RKO (cell line): ENCODE measurements at regions not wholly inside any gene's neighbourhood (a gene's known extent, or its start where the extent isn't known, plus 50 kb on each side); places are given as distances from the start of the nearest gene placed in this dataset.

Experiments
- DNase-seq: peaks from one replicate; pipeline ENCODE4 v3.0.0-alpha.2; 2016; ENCODE audit warnings: low spot score

GRCh38 chr4:144302704-144303536 lies 162.4 kb upstream of the GYPA start:
- DNase-seq: no peak

- DNase-seq: no peak
Measured at GRCh38 chr4:144304025-144304424, 163.5 kb upstream of the GYPA start.

- no peak for DNase-seq
Measured at GRCh38 chr4:144310535-144310934, 170.0 kb upstream of the GYPA start.

- DNase-seq: no peak
Measured at GRCh38 chr4:144313370-144313769, 172.9 kb upstream of the GYPA start.

GRCh38 chr4:144316869-144317268 lies 176.4 kb upstream of the GYPA start:
- no peak for DNase-seq

GRCh38 chr4:144318797-144319196 lies 178.3 kb upstream of the GYPA start:
- no peak for DNase-seq

GRCh38 chr4:144336633-144337032 lies 196.1 kb upstream of the GYPA start:
- no peak for DNase-seq

GRCh38 chr4:144338148-144338547 lies 197.6 kb upstream of the GYPA start:
- no peak for DNase-seq

- no peak for DNase-seq
Measured at GRCh38 chr4:144338834-144339233, 198.3 kb upstream of the GYPA start.

- DNase-seq: no peak
Measured at GRCh38 chr4:144340931-144341330, 200.4 kb upstream of the GYPA start.

GRCh38 chr4:144342949-144343760 lies 202.6 kb upstream of the GYPA start:
- no peak for DNase-seq

- no peak for DNase-seq
Measured at GRCh38 chr4:144347121-144347520, 206.6 kb upstream of the GYPA start.

- DNase-seq: no peak
Measured at GRCh38 chr4:144350706-144351105, 210.2 kb upstream of the GYPA start.

GRCh38 chr4:144351306-144351705 lies 210.8 kb upstream of the GYPA start:
- no peak for DNase-seq

- DNase-seq: no peak
Measured at GRCh38 chr4:144353292-144353691, 212.8 kb upstream of the GYPA start.

GRCh38 chr4:144355811-144356757 lies 215.6 kb upstream of the GYPA start:
- peak; percentile 74 for DNase-seq

- no peak for DNase-seq
Measured at GRCh38 chr4:144356941-144357381, 216.4 kb upstream of the GYPA start.

- DNase-seq: no peak
Measured at GRCh38 chr4:144357975-144358374, 217.5 kb upstream of the GYPA start.

GRCh38 chr4:144360146-144360793 lies 219.8 kb upstream of the GYPA start:
- no peak for DNase-seq

GRCh38 chr4:144362366-144362765 lies 221.8 kb upstream of the GYPA start:
- DNase-seq: no peak

- DNase-seq: no peak
Measured at GRCh38 chr4:144363890-144364289, 223.4 kb upstream of the GYPA start.

GRCh38 chr4:144366425-144366824 lies 225.9 kb upstream of the GYPA start:
- no peak for DNase-seq
